Kidney (tissue), 13 donors: ENCODE measurements at regions not wholly inside any gene's neighbourhood (a gene's known extent, or its start where the extent isn't known, plus 50 kb on each side); places are given as distances from the start of the nearest gene placed in this dataset.

Experiments used
- DNase-seq, 5 donors: peaks; one replicate each; pipeline ENCODE4 v3.0.0-alpha.2; 2013 to 2020
- FAIRE-seq: peaks from 2 replicates; lab custom pipeline; 2012; peaks lifted over from hg19 to GRCh38; lab: Jason Lieb, UNC
- H3K27ac ChIP-seq, 2 donors: one replicate each; pipeline ENCODE4 v1.7.0; 2013; ENCODE audit warnings: low read depth in 2 of 2, low read length in 2 of 2, inconsistent platforms in 1 of 2
- H3K27me3 ChIP-seq: one replicate; pipeline ENCODE4 v1.7.1; 2013; ENCODE audit warnings: low read length, inconsistent platforms; ENCODE audit not compliant: control insufficient read depth, insufficient read depth
- H3K36me3 ChIP-seq, 3 donors: one replicate each; pipeline versions ENCODE4 v1.7.0 to v1.7.1; 2013; ENCODE audit warnings: low read length in 3 of 3, control low read depth in 1 of 3, inconsistent platforms in 1 of 3; ENCODE audit not compliant: insufficient read depth in 3 of 3, control insufficient read depth in 2 of 3
- H3K4me1 ChIP-seq, 3 donors: one replicate each; pipeline versions ENCODE4 v1.7.0 to v1.7.1; 2013; ENCODE audit warnings: low read length in 3 of 3, inconsistent platforms in 1 of 3, low read depth in 1 of 3; ENCODE audit not compliant: control insufficient read depth in 2 of 3, insufficient read depth in 2 of 3
- H3K4me3 ChIP-seq, 3 donors: one replicate each; pipeline versions ENCODE4 v1.7.0 to v1.8.1; 2013; ENCODE audit warnings: low read length in 3 of 3, control low read depth in 1 of 3, inconsistent platforms in 1 of 3
- H3K9ac ChIP-seq, 3 donors: one replicate each; pipeline versions ENCODE4 v1.7.0 to v1.7.1; 2013; ENCODE audit warnings: low read length in 3 of 3, control low read depth in 1 of 3, inconsistent platforms in 1 of 3
- H3K9me3 ChIP-seq, 3 donors: one replicate each; pipeline versions ENCODE4 v1.7.0 to v1.7.1; 2013; ENCODE audit warnings: low read length in 3 of 3, control low read depth in 1 of 3, inconsistent platforms in 1 of 3; ENCODE audit not compliant: control insufficient read depth in 2 of 3, insufficient read depth in 1 of 3
- CTCF ChIP-seq: IDR thresholded peaks from 3 replicates; pipeline ENCODE4 v1.5.1; 2012; ENCODE audit warnings: mild to moderate bottlenecking, moderate library complexity, borderline replicate concordance; ENCODE audit not compliant: insufficient read depth; ENCODE audit errors: extremely low read depth
- intact Hi-C: fragments of 100-400 bp; cut with DNase I; formaldehyde crosslinking; loops from one replicate; pipeline ENCODE4 v1.11.1; 2022
- donor health status: control.
- donor health status: control.
- donor health status: control.
- donor health status: control.
- donor health status: control.
- donor health status: DM: yes; HTN: yes; CAD: no.
- donor health status: Normal renal cell carcinoma (clear cell type).

- no peak for TF ChIP-seq CTCF
- intact Hi-C loops, result no loop called here
Observed at GRCh38 chr5:158640593-158640980, 459.1 kb downstream of the EBF1 start.

GRCh38 chr5:158639881-158640592, 459.7 kb downstream of the EBF1 start:
- no peaks in the 10 kb centered on the region for H3K36me3 ChIP-seq
- no peak for TF ChIP-seq CTCF
- no peak for DNase-seq
- no peak overlapping the region for H3K9ac ChIP-seq
- no peaks in the 10 kb centered on the region for H3K9me3 ChIP-seq
- H3K27ac ChIP-seq, result no peak overlapping the region
- H3K4me3 ChIP-seq, result no peak overlapping the region
- no peaks in the 10 kb centered on the region for H3K4me1 ChIP-seq
- no peaks in the 10 kb centered on the region for H3K27me3 ChIP-seq
- intact Hi-C loops, result no loop called here
- no peak for FAIRE-seq

More at GRCh38 chr5:158640593-158640980, 459.1 kb downstream of the EBF1 start:
- Histone ChIP-seq H3K4me3 (no peak overlapping the region), H3K27ac (no peak overlapping the region), H3K4me1 (no peaks in the 10 kb centered on the region), H3K9ac (no peak overlapping the region), H3K27me3 (no peaks in the 10 kb centered on the region), H3K36me3 (no peaks in the 10 kb centered on the region), H3K9me3 (no peaks in the 10 kb centered on the region)
- no peak for DNase-seq
- FAIRE-seq, result no peak

GRCh38 chr5:158638396-158638795, 461.3 kb downstream of the EBF1 start:
- Histone ChIP-seq H3K9me3 (no peaks in the 10 kb centered on the region), H3K9ac (no peak overlapping the region), H3K36me3 (no peaks in the 10 kb centered on the region), H3K4me1 (no peaks in the 10 kb centered on the region), H3K4me3 (no peak overlapping the region), H3K27me3 (no peaks in the 10 kb centered on the region), H3K27ac (no peak overlapping the region)
- peak in 1 of 5 donors; percentile 18 for DNase-seq
- intact Hi-C loops, result no loop called here
- no peak for TF ChIP-seq CTCF
- FAIRE-seq, result no peak
